SK-N-SH (cell line): ENCODE measurements at regions not wholly inside any gene's neighbourhood (a gene's known extent, or its start where the extent isn't known, plus 50 kb on each side); places are given as distances from the start of the nearest gene placed in this dataset.

Experiments used
- CTCF ChIA-PET: fragments of 300-600, 350-600 bp; formaldehyde crosslinking; extraction: SDS; loops from one replicate; lab custom pipeline; 2021; lab: Yijun Ruan, JAX
- POLR2A ChIA-PET: fragments of 350-600 bp; sonication (Branson Sonifier 250); formaldehyde crosslinking; extraction: SDS; loops from one replicate; lab custom pipeline; 2020; ENCODE audit warnings: antibody characterized with exemption, inconsistent platforms; lab: Yijun Ruan, JAX
- DNase-seq: peaks from one replicate; pipeline ENCODE4 v3.0.0; 2012
- H2AFZ ChIP-seq: fragments of 200-600 bp; sonication (generic); 2 replicates; pipeline ENCODE4 v1.8.1; 2016; ENCODE audit warnings: antibody characterized with exemption, mild to moderate bottlenecking, low read depth
- H3F3A ChIP-seq: fragments of 200-600 bp; sonication (generic); replicated peaks from 2 replicates; pipeline ENCODE3; 2016; ENCODE audit warnings: antibody characterized with exemption, mild to moderate bottlenecking; ENCODE audit not compliant: insufficient read depth
- H3K27ac ChIP-seq, 2 experiments: fragments of 200-500 bp in 1 of 2; fragments of 200-600 bp in 1 of 2; sonication (Bioruptor generic) in 1 of 2; sonication (generic), shearing (Covaris generic) in 1 of 2; 2 replicates each; pipeline versions ENCODE4 v1.5.1 to v1.6.1; 2014 to 2016; ENCODE audit warnings: low read depth in 2 of 2, inconsistent platforms in 1 of 2, low read length in 1 of 2, mild to moderate bottlenecking in 1 of 2, mixed read lengths in 1 of 2
- H3K27me3 ChIP-seq: fragments of 200-600 bp; sonication (generic), shearing (Covaris generic); 2 replicates; pipeline ENCODE4 v1.6.1; 2016; ENCODE audit warnings: mixed run types; ENCODE audit not compliant: insufficient read depth
- H3K36me3 ChIP-seq, 2 experiments: fragments of 200-500 bp in 1 of 2; fragments of 200-600 bp in 1 of 2; sonication (Bioruptor generic) in 1 of 2; sonication (generic) in 1 of 2; replicated peaks in 1 of 2; 2 replicates each; pipeline versions ENCODE3 to v1.5.1; 2014 to 2016; ENCODE audit warnings: low read length in 1 of 2, mild to moderate bottlenecking in 1 of 2; ENCODE audit not compliant: insufficient read depth in 2 of 2, control insufficient read depth in 1 of 2
- H3K4me1 ChIP-seq, 2 experiments: fragments of 200-500 bp in 1 of 2; fragments of 200-600 bp in 1 of 2; sonication (Bioruptor generic) in 1 of 2; sonication (generic), shearing (Covaris generic) in 1 of 2; 2 replicates each; pipeline versions ENCODE4 v1.5.1 to v1.6.1; 2014 to 2016; ENCODE audit warnings: low read depth in 1 of 2, low read length in 1 of 2, mixed run types in 1 of 2; ENCODE audit not compliant: insufficient read depth in 2 of 2, control insufficient read depth in 1 of 2
- H3K4me2 ChIP-seq: fragments of 200-600 bp; sonication (generic), shearing (Covaris generic); 2 replicates; pipeline ENCODE4 v1.6.1; 2017; ENCODE audit warnings: mixed run types
- H3K4me3 ChIP-seq, 2 experiments: fragments of 200-500 bp in 1 of 2; fragments of 200-600 bp in 1 of 2; sonication (Bioruptor generic) in 1 of 2; sonication (generic), shearing (Covaris generic) in 1 of 2; 2 replicates each; pipeline versions ENCODE4 v1.5.1 to v1.8.1; 2014 to 2016; ENCODE audit warnings: low read depth in 2 of 2, inconsistent platforms in 1 of 2, low read length in 1 of 2, mild to moderate bottlenecking in 1 of 2, mixed read lengths in 1 of 2, moderate library complexity in 1 of 2
- H3K79me2 ChIP-seq: fragments of 200-600 bp; sonication (generic); 2 replicates; pipeline ENCODE4 v1.8.1; 2017; ENCODE audit warnings: mild to moderate bottlenecking; ENCODE audit not compliant: insufficient read depth
- H3K9ac ChIP-seq: fragments of 200-600 bp; sonication (generic); 2 replicates; pipeline ENCODE4 v1.6.1; 2017; ENCODE audit warnings: mixed run types
- H3K9me2 ChIP-seq: fragments of 200-600 bp; sonication (generic); 2 replicates; pipeline ENCODE4 v1.6.1; 2017; ENCODE audit warnings: mixed run types
- H3K9me3 ChIP-seq: fragments of 200-600 bp; sonication (generic); 2 replicates; pipeline ENCODE4 v1.6.1; 2017; ENCODE audit warnings: mixed run types, mild to moderate bottlenecking, moderate library complexity
- H4K20me1 ChIP-seq: fragments of 200-600 bp; sonication (generic); 2 replicates; pipeline ENCODE4 v1.6.1; 2017; ENCODE audit warnings: mild to moderate bottlenecking, mixed run types; ENCODE audit not compliant: insufficient read depth
- EZH2phosphoT487 ChIP-seq: fragments of 200-600 bp; sonication (generic); IDR thresholded peaks from 2 replicates; pipeline ENCODE4 v1.6.1; 2017; ENCODE audit warnings: low read depth, mixed run types, mild to moderate bottlenecking, antibody characterized with exemption, moderate library complexity, borderline replicate concordance
- GABPA ChIP-seq: IDR thresholded peaks from 2 replicates; pipeline ENCODE4 v1.4.0; 2012; ENCODE audit warnings: low read depth, mild to moderate bottlenecking
- GATA2 ChIP-seq: sonication (generic); formaldehyde crosslinking; IDR thresholded peaks from 2 replicates; pipeline ENCODE4 v1.5.0; 2020; ENCODE audit warnings: mild to moderate bottlenecking, missing genetic modification reagents
- NRF1 ChIP-seq: IDR thresholded peaks from 2 replicates; pipeline ENCODE4 v1.6.1; 2012; ENCODE audit warnings: low read depth, mild to moderate bottlenecking, low read length
- TAF1 ChIP-seq: IDR thresholded peaks from 2 replicates; pipeline ENCODE4 v1.6.1; 2012; ENCODE audit warnings: low read depth, mild to moderate bottlenecking, low read length, moderate library complexity, borderline replicate concordance
- TF ChIP-seq, protein P1 (sequence below): IDR thresholded peaks from 2 replicates; pipeline ENCODE4 v1.4.0; 2012; ENCODE audit warnings: low read depth
- TF ChIP-seq, protein P2 (sequence below): fragments of 150-350 bp; IDR thresholded peaks from 2 replicates; pipeline ENCODE4 v1.6.1; 2016; ENCODE audit warnings: mild to moderate bottlenecking, low read depth, low read length
- TF ChIP-seq, protein P3 (sequence below): IDR thresholded peaks from 2 replicates; pipeline ENCODE4; 2012
- TF ChIP-seq, protein P4 (sequence below): fragments of 200-600 bp; sonication (generic); IDR thresholded peaks from 2 replicates; pipeline ENCODE4 v1.6.1; 2017; ENCODE audit warnings: antibody characterized with exemption, mild to moderate bottlenecking, moderate library complexity
- TF ChIP-seq, protein P5 (sequence below): IDR thresholded peaks from 2 replicates; pipeline ENCODE4 v1.4.0; 2012; ENCODE audit warnings: low read depth, borderline replicate concordance

DNA sequence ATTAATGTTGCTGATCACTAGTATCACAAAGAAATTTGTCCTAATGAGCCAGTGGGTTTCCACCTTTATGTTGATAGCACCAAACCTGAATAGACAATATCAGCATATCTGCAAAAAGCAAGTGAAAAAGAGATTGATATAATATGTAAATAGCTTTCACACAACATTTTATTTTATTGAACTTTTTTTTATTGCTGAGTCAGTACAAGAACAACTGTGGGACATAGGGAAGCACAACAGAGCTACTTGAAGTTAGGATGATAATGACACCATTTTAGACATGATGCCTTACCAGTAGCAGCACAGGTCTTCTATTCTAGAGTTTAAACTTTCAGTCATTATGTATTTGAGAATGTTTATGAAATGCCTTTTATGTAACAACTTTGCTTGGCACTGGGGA is 554.1 kb upstream of the SETBP1 start:
- POLR2A ChIA-PET: no interaction called here

More for the DNA sequence above, 554.1 kb upstream of the SETBP1 start:
- TF ChIP-seq, protein P1, sequence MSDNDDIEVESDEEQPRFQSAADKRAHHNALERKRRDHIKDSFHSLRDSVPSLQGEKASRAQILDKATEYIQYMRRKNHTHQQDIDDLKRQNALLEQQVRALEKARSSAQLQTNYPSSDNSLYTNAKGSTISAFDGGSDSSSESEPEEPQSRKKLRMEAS: no peak
- TF ChIP-seq TAF1 (no peak), GABPA (no peak), EZH2phosphoT487 (no peak), GATA2 (CRISPR knock-in tag) (no peak), NRF1 (no peak)
- TF ChIP-seq, protein P2, sequence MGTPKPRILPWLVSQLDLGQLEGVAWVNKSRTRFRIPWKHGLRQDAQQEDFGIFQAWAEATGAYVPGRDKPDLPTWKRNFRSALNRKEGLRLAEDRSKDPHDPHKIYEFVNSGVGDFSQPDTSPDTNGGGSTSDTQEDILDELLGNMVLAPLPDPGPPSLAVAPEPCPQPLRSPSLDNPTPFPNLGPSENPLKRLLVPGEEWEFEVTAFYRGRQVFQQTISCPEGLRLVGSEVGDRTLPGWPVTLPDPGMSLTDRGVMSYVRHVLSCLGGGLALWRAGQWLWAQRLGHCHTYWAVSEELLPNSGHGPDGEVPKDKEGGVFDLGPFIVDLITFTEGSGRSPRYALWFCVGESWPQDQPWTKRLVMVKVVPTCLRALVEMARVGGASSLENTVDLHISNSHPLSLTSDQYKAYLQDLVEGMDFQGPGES: no peak
- TF ChIP-seq, protein P3, sequence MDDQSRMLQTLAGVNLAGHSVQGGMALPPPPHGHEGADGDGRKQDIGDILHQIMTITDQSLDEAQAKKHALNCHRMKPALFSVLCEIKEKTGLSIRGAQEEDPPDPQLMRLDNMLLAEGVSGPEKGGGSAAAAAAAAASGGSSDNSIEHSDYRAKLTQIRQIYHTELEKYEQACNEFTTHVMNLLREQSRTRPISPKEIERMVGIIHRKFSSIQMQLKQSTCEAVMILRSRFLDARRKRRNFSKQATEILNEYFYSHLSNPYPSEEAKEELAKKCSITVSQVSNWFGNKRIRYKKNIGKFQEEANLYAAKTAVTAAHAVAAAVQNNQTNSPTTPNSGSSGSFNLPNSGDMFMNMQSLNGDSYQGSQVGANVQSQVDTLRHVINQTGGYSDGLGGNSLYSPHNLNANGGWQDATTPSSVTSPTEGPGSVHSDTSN: no peak
- TF ChIP-seq, protein P4, sequence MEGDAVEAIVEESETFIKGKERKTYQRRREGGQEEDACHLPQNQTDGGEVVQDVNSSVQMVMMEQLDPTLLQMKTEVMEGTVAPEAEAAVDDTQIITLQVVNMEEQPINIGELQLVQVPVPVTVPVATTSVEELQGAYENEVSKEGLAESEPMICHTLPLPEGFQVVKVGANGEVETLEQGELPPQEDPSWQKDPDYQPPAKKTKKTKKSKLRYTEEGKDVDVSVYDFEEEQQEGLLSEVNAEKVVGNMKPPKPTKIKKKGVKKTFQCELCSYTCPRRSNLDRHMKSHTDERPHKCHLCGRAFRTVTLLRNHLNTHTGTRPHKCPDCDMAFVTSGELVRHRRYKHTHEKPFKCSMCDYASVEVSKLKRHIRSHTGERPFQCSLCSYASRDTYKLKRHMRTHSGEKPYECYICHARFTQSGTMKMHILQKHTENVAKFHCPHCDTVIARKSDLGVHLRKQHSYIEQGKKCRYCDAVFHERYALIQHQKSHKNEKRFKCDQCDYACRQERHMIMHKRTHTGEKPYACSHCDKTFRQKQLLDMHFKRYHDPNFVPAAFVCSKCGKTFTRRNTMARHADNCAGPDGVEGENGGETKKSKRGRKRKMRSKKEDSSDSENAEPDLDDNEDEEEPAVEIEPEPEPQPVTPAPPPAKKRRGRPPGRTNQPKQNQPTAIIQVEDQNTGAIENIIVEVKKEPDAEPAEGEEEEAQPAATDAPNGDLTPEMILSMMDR: no peak
- TF ChIP-seq, protein P5, sequence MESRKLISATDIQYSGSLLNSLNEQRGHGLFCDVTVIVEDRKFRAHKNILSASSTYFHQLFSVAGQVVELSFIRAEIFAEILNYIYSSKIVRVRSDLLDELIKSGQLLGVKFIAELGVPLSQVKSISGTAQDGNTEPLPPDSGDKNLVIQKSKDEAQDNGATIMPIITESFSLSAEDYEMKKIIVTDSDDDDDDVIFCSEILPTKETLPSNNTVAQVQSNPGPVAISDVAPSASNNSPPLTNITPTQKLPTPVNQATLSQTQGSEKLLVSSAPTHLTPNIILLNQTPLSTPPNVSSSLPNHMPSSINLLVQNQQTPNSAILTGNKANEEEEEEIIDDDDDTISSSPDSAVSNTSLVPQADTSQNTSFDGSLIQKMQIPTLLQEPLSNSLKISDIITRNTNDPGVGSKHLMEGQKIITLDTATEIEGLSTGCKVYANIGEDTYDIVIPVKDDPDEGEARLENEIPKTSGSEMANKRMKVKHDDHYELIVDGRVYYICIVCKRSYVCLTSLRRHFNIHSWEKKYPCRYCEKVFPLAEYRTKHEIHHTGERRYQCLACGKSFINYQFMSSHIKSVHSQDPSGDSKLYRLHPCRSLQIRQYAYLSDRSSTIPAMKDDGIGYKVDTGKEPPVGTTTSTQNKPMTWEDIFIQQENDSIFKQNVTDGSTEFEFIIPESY: no peak
- TF ChIP-seq, all 33 proteins: peak for 0
- Histone ChIP-seq H3K27ac (no peak overlapping the region), H3K27me3 (no peaks in the 10 kb centered on the region), H3K36me3 (no peaks in the 10 kb centered on the region), H3K4me2 (no peak overlapping the region), H3K9me3 (no peaks in the 10 kb centered on the region), H3K9me2 (no peaks in the 10 kb centered on the region), H2AFZ (no peak overlapping the region), H3K79me2 (no peaks in the 10 kb centered on the region), H3K9ac (no peak overlapping the region), H4K20me1 (no peaks in the 10 kb centered on the region), H3K4me3 (no peak overlapping the region), H3F3A (no peaks in the 10 kb centered on the region), H3K4me1 (no peaks in the 10 kb centered on the region; a peak in 1 of 4 replicates)
- DNase-seq: no peak
- CTCF ChIA-PET: interaction anchor here (0.9 to 1.5 kb wide), 3 partner anchors 1086 to 1259 kb away, joined by 3 read pairs; no protein-coding TSS in a partner anchor
